Right lobe of liver (tissue), 4 donors: ENCODE measurements at regions not wholly inside any gene's neighbourhood (a gene's known extent, or its start where the extent isn't known, plus 50 kb on each side); places are given as distances from the start of the nearest gene placed in this dataset.
"Not testable (repeated sequence)": the region's sequence is repeated elsewhere in the genome, so short reads cannot be mapped to it uniquely, and the experiment has no call there.

Experiments used
- POLR2A ChIP-seq: fragments of 450-650 bp; IDR thresholded peaks from one replicate; pipeline ENCODE4 v1.6.1; 2017; ENCODE audit warnings: antibody characterized with exemption, mild to moderate bottlenecking
- TF ChIP-seq, protein P1 (sequence below), 4 donors: fragments of 200-600 bp in 3 of 4; fragments of 450-650 bp in 1 of 4; IDR thresholded peaks; one replicate each; pipeline versions ENCODE4 v1.5.1 to v1.8.0; 2016 to 2022; ENCODE audit warnings: antibody characterized with exemption in 4 of 4, mild to moderate bottlenecking in 2 of 4
- donor health status: DM: no; HTN: no; CAD: no.
- donor health status: DM: no; HTN: no; CAD: no.
- donor health status: DM: no; HTN: yes; CAD: no.

DNA sequence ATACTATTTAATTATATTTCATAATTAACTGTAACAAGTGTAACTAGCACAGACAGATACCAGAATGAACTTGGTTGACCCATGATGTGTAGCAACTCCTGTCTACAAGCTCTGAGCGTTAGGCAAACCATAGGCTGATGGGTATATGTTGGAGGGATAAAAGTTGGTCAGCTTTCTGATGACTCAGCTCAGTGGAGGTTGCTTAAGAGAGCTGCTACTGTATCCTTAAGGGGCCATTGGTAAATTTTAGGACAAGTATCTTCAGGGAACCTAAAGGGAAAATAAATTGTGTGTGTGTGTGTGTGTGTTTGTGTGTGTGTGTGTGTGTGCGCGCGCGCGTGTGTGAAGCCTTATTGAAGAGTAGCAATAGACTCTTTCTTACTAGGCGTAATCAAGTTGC is 56.3 kb upstream of the ARL17B start:
- TF ChIP-seq, protein P1, sequence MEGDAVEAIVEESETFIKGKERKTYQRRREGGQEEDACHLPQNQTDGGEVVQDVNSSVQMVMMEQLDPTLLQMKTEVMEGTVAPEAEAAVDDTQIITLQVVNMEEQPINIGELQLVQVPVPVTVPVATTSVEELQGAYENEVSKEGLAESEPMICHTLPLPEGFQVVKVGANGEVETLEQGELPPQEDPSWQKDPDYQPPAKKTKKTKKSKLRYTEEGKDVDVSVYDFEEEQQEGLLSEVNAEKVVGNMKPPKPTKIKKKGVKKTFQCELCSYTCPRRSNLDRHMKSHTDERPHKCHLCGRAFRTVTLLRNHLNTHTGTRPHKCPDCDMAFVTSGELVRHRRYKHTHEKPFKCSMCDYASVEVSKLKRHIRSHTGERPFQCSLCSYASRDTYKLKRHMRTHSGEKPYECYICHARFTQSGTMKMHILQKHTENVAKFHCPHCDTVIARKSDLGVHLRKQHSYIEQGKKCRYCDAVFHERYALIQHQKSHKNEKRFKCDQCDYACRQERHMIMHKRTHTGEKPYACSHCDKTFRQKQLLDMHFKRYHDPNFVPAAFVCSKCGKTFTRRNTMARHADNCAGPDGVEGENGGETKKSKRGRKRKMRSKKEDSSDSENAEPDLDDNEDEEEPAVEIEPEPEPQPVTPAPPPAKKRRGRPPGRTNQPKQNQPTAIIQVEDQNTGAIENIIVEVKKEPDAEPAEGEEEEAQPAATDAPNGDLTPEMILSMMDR (IDR thresholded peaks at IDR 0.05) = not testable (repeated sequence)
- not testable (repeated sequence) for TF ChIP-seq POLR2A
